ENCODE measurements at regions not wholly inside any gene's neighbourhood (a gene's known extent, or its start where the extent isn't known, plus 50 kb on each side); places are given as distances from the start of the nearest gene placed in this dataset.

DNA sequence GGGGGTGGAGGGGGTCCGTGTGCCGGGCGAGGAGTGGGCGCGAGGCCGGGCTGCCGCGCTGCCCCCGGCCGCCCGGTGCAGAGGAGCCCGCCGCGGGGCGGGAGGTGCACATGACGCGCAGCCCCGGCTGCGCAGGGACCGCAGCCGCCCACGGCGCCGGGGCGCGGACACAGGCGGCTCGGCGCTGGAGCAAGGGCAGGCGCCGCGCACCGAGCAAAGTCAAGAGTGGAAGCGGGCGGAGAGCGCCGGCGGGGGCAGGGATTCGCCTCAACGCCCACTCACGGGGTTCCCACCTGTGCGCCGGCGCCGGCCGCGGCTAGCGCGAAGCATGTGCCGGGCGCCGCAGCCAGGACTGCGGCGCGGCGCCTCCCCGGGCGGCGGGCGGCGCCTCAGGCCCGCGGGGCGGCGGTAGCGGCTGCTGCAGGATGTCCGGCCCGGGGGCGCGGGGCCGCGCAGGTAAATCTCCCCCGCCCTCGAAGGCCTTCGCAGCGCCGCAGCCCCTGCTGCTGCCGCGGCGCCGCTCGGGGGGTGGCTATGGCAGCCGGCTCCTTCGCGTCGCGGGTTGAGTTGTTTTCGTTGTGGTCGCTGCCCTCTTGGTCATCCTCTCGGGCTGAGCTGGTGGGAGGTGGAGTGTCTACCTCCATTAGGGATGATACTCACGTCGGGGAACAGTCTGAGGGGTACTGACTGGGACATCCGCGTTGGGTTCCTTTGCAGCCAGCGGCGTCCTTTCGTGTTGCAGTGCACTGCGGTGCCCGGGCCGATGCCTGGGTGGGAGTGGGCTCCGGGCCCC lies 216.3 kb upstream of the DTNA start:
- DNase-seq (ENCODE audit: extremely low read depth, insufficient read length), result peak; percentile 76
- H3K36me3 ChIP-seq (ENCODE audit: control insufficient read depth, insufficient read depth, low read length), result no peaks in the 10 kb centered on the region
- H3K4me3 ChIP-seq (replicated peaks; ENCODE audit: low read depth, low read length), result no peak overlapping the region
- no peaks in the 10 kb centered on the region for H3K27me3 ChIP-seq (replicated peaks; ENCODE audit: control insufficient read depth, insufficient read depth, low read length)
- TF ChIP-seq, protein P1, sequence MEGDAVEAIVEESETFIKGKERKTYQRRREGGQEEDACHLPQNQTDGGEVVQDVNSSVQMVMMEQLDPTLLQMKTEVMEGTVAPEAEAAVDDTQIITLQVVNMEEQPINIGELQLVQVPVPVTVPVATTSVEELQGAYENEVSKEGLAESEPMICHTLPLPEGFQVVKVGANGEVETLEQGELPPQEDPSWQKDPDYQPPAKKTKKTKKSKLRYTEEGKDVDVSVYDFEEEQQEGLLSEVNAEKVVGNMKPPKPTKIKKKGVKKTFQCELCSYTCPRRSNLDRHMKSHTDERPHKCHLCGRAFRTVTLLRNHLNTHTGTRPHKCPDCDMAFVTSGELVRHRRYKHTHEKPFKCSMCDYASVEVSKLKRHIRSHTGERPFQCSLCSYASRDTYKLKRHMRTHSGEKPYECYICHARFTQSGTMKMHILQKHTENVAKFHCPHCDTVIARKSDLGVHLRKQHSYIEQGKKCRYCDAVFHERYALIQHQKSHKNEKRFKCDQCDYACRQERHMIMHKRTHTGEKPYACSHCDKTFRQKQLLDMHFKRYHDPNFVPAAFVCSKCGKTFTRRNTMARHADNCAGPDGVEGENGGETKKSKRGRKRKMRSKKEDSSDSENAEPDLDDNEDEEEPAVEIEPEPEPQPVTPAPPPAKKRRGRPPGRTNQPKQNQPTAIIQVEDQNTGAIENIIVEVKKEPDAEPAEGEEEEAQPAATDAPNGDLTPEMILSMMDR (IDR thresholded peaks at IDR 0.05; ENCODE audit: insufficient read depth, low read length, poor library complexity, severe bottlenecking), result no peak

- no peak for DNase-seq (ENCODE audit: extremely low read depth, insufficient read length)
- Histone ChIP-seq H3K4me3 (replicated peaks; ENCODE audit: low read depth, low read length) (no peak overlapping the region), H3K36me3 (ENCODE audit: control insufficient read depth, insufficient read depth, low read length) (no peaks in the 10 kb centered on the region), H3K27me3 (replicated peaks; ENCODE audit: control insufficient read depth, insufficient read depth, low read length) (no peaks in the 10 kb centered on the region)
- TF ChIP-seq, protein P1 (IDR thresholded peaks at IDR 0.05; ENCODE audit: insufficient read depth, low read length, poor library complexity, severe bottlenecking), result no peak
Observed at GRCh38 chr18:34494359-34494696, 215.8 kb upstream of the DTNA start.

GRCh38 chr18:34495506-34495905 lies 214.6 kb upstream of the DTNA start:
- TF ChIP-seq, protein P1 (IDR thresholded peaks at IDR 0.05; ENCODE audit: insufficient read depth, low read length, poor library complexity, severe bottlenecking), result no peak
- H3K4me3 ChIP-seq (replicated peaks; ENCODE audit: low read depth, low read length), result no peak overlapping the region
- no peaks in the 10 kb centered on the region for H3K36me3 ChIP-seq (ENCODE audit: control insufficient read depth, insufficient read depth, low read length)
- no peak for DNase-seq (ENCODE audit: extremely low read depth, insufficient read length)
- no peaks in the 10 kb centered on the region for H3K27me3 ChIP-seq (replicated peaks; ENCODE audit: control insufficient read depth, insufficient read depth, low read length)

DNA sequence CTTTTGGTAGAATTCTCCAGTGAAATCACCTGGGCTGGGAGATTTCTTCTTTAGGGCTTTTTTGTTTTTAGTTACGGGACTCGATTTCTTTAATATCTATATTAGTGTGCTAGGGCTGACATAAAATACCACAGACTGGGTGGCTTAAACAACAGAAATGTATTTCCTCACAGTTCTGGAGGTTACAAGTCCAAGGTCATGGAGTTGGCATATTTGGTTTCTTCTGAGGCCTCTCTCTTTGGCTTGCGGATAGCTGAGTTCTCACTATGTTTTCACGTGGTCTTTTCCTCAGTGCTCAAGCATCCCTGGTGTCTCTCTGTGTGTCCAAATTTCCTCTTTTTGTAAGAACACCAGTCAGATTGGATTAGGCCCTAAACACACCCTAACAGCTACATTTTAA lies 208.5 kb upstream of the DTNA start:
- DNase-seq (ENCODE audit: extremely low read depth, insufficient read length), result no peak
- H3K27me3 ChIP-seq (replicated peaks; ENCODE audit: control insufficient read depth, insufficient read depth, low read length), result no peaks in the 10 kb centered on the region
- no peak overlapping the region for H3K4me3 ChIP-seq (replicated peaks; ENCODE audit: low read depth, low read length)
- H3K36me3 ChIP-seq (ENCODE audit: control insufficient read depth, insufficient read depth, low read length), result no peaks in the 10 kb centered on the region
- TF ChIP-seq, protein P1 (IDR thresholded peaks at IDR 0.05; ENCODE audit: insufficient read depth, low read length, poor library complexity, severe bottlenecking), result no peak

DNA sequence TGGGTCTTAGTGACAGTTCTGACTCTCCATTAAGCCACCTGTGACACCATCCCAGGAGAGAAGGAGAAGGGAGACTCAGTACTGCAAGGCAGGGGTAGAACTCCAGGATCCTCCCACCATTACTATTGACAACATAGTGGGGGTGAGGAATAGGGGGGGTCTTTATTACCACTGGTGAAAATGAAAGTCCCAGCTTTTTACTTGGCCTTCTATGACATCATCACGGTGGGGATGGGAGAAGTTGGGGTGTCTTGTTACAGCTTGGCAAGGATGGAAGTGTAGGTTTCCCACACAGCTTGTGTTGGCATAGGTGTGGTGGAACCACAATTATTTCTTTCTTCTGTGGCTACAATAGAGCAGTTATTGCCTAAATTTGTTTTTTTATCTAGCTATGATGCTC lies 203.9 kb upstream of the DTNA start:
- no peaks in the 10 kb centered on the region for H3K36me3 ChIP-seq (ENCODE audit: control insufficient read depth, insufficient read depth, low read length)
- no peak for DNase-seq (ENCODE audit: extremely low read depth, insufficient read length)
- TF ChIP-seq, protein P1 (IDR thresholded peaks at IDR 0.05; ENCODE audit: insufficient read depth, low read length, poor library complexity, severe bottlenecking), result no peak
- H3K4me3 ChIP-seq (replicated peaks; ENCODE audit: low read depth, low read length), result no peak overlapping the region
- no peaks in the 10 kb centered on the region for H3K27me3 ChIP-seq (replicated peaks; ENCODE audit: control insufficient read depth, insufficient read depth, low read length)

- Histone ChIP-seq H3K36me3 (ENCODE audit: control insufficient read depth, insufficient read depth, low read length) (no peaks in the 10 kb centered on the region), H3K4me3 (replicated peaks; ENCODE audit: low read depth, low read length) (no peak overlapping the region), H3K27me3 (replicated peaks; ENCODE audit: control insufficient read depth, insufficient read depth, low read length) (no peaks in the 10 kb centered on the region)
- DNase-seq (ENCODE audit: extremely low read depth, insufficient read length), result no peak
- TF ChIP-seq, protein P1 (IDR thresholded peaks at IDR 0.05; ENCODE audit: insufficient read depth, low read length, poor library complexity, severe bottlenecking), result no peak
Observed at GRCh38 chr18:34509163-34509562, 200.9 kb upstream of the DTNA start.

Data from GM06990 (cell line).